ENCODE measurements at regions not wholly inside any gene's neighbourhood (a gene's known extent, or its start where the extent isn't known, plus 50 kb on each side); places are given as distances from the start of the nearest gene placed in this dataset.

- FAIRE-seq (no peak), DNase-seq (no peak)
- no peak overlapping the region for H3K9ac ChIP-seq (ENCODE audit: low read length in 3 of 3)
These were observed 105.6 kb downstream of the MIS18A start for GRCh38 chr21:32173121-32173724.

GRCh38 chr21:32172106-32172505, 106.7 kb downstream of the MIS18A start:
- no peaks in the 10 kb centered on the region for H3K27me3 ChIP-seq (ENCODE audit: control insufficient read depth, insufficient read depth, low read length)
- no peak overlapping the region for H3K27ac ChIP-seq (ENCODE audit: low read depth in 2 of 2, low read length in 2 of 2)
- FAIRE-seq (no peak), DNase-seq (no peak)
- H3K9me3 ChIP-seq (ENCODE audit: control insufficient read depth in 2 of 3, insufficient read depth in 1 of 3, low read length in 3 of 3) = no peaks in the 10 kb centered on the region
- TF ChIP-seq CTCF (IDR thresholded peaks at IDR 0.05; ENCODE audit: borderline replicate concordance, extremely low read depth, insufficient read depth) = no peak
- no peaks in the 10 kb centered on the region for H3K4me1 ChIP-seq (ENCODE audit: control insufficient read depth in 2 of 3, insufficient read depth in 2 of 3, low read depth in 1 of 3, low read length in 3 of 3)
- H3K36me3 ChIP-seq (ENCODE audit: control insufficient read depth in 2 of 3, insufficient read depth in 3 of 3, low read length in 3 of 3) = no peaks in the 10 kb centered on the region
- intact Hi-C loops (cut with DNase I) = no loop called here
- no peak overlapping the region for H3K9ac ChIP-seq (ENCODE audit: low read length in 3 of 3)
- H3K4me3 ChIP-seq (ENCODE audit: low read length in 3 of 3) = no peak overlapping the region

More at GRCh38 chr21:32173121-32173724, 105.6 kb downstream of the MIS18A start:
- H3K9me3 ChIP-seq (ENCODE audit: control insufficient read depth in 2 of 3, insufficient read depth in 1 of 3, low read length in 3 of 3) = no peaks in the 10 kb centered on the region
- intact Hi-C loops (cut with DNase I) = no loop called here
- H3K4me3 ChIP-seq (ENCODE audit: low read length in 3 of 3) = no peak overlapping the region
- no peaks in the 10 kb centered on the region for H3K36me3 ChIP-seq (ENCODE audit: control insufficient read depth in 2 of 3, insufficient read depth in 3 of 3, low read length in 3 of 3)
- no peak overlapping the region for H3K27ac ChIP-seq (ENCODE audit: low read depth in 2 of 2, low read length in 2 of 2)
- H3K27me3 ChIP-seq (ENCODE audit: control insufficient read depth, insufficient read depth, low read length) = no peaks in the 10 kb centered on the region
- no peaks in the 10 kb centered on the region for H3K4me1 ChIP-seq (ENCODE audit: control insufficient read depth in 2 of 3, insufficient read depth in 2 of 3, low read depth in 1 of 3, low read length in 3 of 3)
- TF ChIP-seq CTCF (IDR thresholded peaks at IDR 0.05; ENCODE audit: borderline replicate concordance, extremely low read depth, insufficient read depth) = no peak

GRCh38 chr21:32167513-32167912, 111.3 kb downstream of the MIS18A start:
- H3K9ac ChIP-seq (ENCODE audit: low read length in 3 of 3) = no peak overlapping the region
- TF ChIP-seq CTCF (IDR thresholded peaks at IDR 0.05; ENCODE audit: borderline replicate concordance, extremely low read depth, insufficient read depth) = no peak
- DNase-seq (no peak), FAIRE-seq (no peak)
- no peak overlapping the region for H3K27ac ChIP-seq (ENCODE audit: low read depth in 2 of 2, low read length in 2 of 2)
- H3K36me3 ChIP-seq (ENCODE audit: control insufficient read depth in 2 of 3, insufficient read depth in 3 of 3, low read length in 3 of 3) = no peaks in the 10 kb centered on the region
- peaks cover 0 to 3% (median 0%) of the 10 kb centered on the region in 3 donors for H3K9me3 ChIP-seq (ENCODE audit: control insufficient read depth in 2 of 3, insufficient read depth in 1 of 3, low read length in 3 of 3)
- H3K4me3 ChIP-seq (ENCODE audit: low read length in 3 of 3) = no peak overlapping the region
- H3K27me3 ChIP-seq (ENCODE audit: control insufficient read depth, insufficient read depth, low read length) = no peaks in the 10 kb centered on the region
- intact Hi-C loops (cut with DNase I) = no loop called here
- H3K4me1 ChIP-seq (ENCODE audit: control insufficient read depth in 2 of 3, insufficient read depth in 2 of 3, low read depth in 1 of 3, low read length in 3 of 3) = no peaks in the 10 kb centered on the region

- H3K36me3 ChIP-seq (ENCODE audit: control insufficient read depth in 2 of 3, insufficient read depth in 3 of 3, low read length in 3 of 3) = no peaks in the 10 kb centered on the region
- peaks cover 0 to 3% (median 0%) of the 10 kb centered on the region in 3 donors for H3K9me3 ChIP-seq (ENCODE audit: control insufficient read depth in 2 of 3, insufficient read depth in 1 of 3, low read length in 3 of 3)
- no peak overlapping the region for H3K4me3 ChIP-seq (ENCODE audit: low read length in 3 of 3)
- H3K27me3 ChIP-seq (ENCODE audit: control insufficient read depth, insufficient read depth, low read length) = no peaks in the 10 kb centered on the region
- H3K27ac ChIP-seq (ENCODE audit: low read depth in 2 of 2, low read length in 2 of 2) = no peak overlapping the region
- no peak for TF ChIP-seq CTCF (IDR thresholded peaks at IDR 0.05; ENCODE audit: borderline replicate concordance, extremely low read depth, insufficient read depth)
- no peaks in the 10 kb centered on the region for H3K4me1 ChIP-seq (ENCODE audit: control insufficient read depth in 2 of 3, insufficient read depth in 2 of 3, low read depth in 1 of 3, low read length in 3 of 3)
- intact Hi-C loops (cut with DNase I) = no loop called here
- FAIRE-seq (no peak), DNase-seq (no peak)
- H3K9ac ChIP-seq (ENCODE audit: low read length in 3 of 3) = no peak overlapping the region
These were observed 115.5 kb downstream of the MIS18A start for GRCh38 chr21:32163386-32163785.

Data from kidney (tissue), 13 donors.